ENCODE measurements at regions not wholly inside any gene's neighbourhood (a gene's known extent, or its start where the extent isn't known, plus 50 kb on each side); places are given as distances from the start of the nearest gene placed in this dataset.

- no peak for TF ChIP-seq ZNF274 (IDR thresholded peaks at IDR 0.05; ENCODE audit: low read depth, low read length)
- no peak for TF ChIP-seq YY1 (IDR thresholded peaks at IDR 0.05; ENCODE audit: insufficient read depth, insufficient read length)
- no peak for TF ChIP-seq SUZ12 (IDR thresholded peaks at IDR 0.05; ENCODE audit: extremely low read depth, insufficient read depth, insufficient read length)
- H3K4me3 ChIP-seq (ENCODE audit: insufficient read length, low read depth), result no peak overlapping the region
- H3K27me3 ChIP-seq (ENCODE audit: insufficient read depth, insufficient read length), result no peaks in the 10 kb centered on the region
- no peaks in the 10 kb centered on the region for H3K36me3 ChIP-seq (ENCODE audit: insufficient read depth, insufficient read length, low read length)
- DNase-seq (ENCODE audit: low read depth, low spot score), result no peak
- H3K9me3 ChIP-seq (ENCODE audit: insufficient read depth, low read length), result no peaks in the 10 kb centered on the region; the same call in 1 of the 2 replicates
- H3K4me1 ChIP-seq (ENCODE audit: insufficient read depth, insufficient read length), result peaks cover 14% of the 10 kb centered on the region
- H3K9ac ChIP-seq (ENCODE audit: insufficient read length, low read depth), result no peak overlapping the region
Observed at GRCh38 chr12:111160350-111161241, 208.3 kb downstream of the PHETA1 start.

- no peak overlapping the region for H3K9ac ChIP-seq (ENCODE audit: insufficient read length, low read depth)
- peaks cover 21% of the 10 kb centered on the region for H3K4me1 ChIP-seq (ENCODE audit: insufficient read depth, insufficient read length)
- no peak for DNase-seq (ENCODE audit: low read depth, low spot score)
- no peaks in the 10 kb centered on the region for H3K9me3 ChIP-seq (ENCODE audit: insufficient read depth, low read length)
- no peaks in the 10 kb centered on the region for H3K27me3 ChIP-seq (ENCODE audit: insufficient read depth, insufficient read length)
- H3K36me3 ChIP-seq (ENCODE audit: insufficient read depth, insufficient read length, low read length), result no peaks in the 10 kb centered on the region
- H3K4me3 ChIP-seq (ENCODE audit: insufficient read length, low read depth), result no peak overlapping the region
- TF ChIP-seq YY1 (IDR thresholded peaks at IDR 0.05; ENCODE audit: insufficient read depth, insufficient read length) (no peak), SUZ12 (IDR thresholded peaks at IDR 0.05; ENCODE audit: extremely low read depth, insufficient read depth, insufficient read length) (no peak), ZNF274 (IDR thresholded peaks at IDR 0.05; ENCODE audit: low read depth, low read length) (no peak)
Observed at GRCh38 chr12:111158992-111159391, 209.9 kb downstream of the PHETA1 start.

GRCh38 chr12:111157486-111157885 is 211.4 kb downstream of the PHETA1 start:
- H3K9ac ChIP-seq (ENCODE audit: insufficient read length, low read depth), result no peak overlapping the region
- H3K36me3 ChIP-seq (ENCODE audit: insufficient read depth, insufficient read length, low read length), result no peaks in the 10 kb centered on the region
- no peak overlapping the region for H3K4me3 ChIP-seq (ENCODE audit: insufficient read length, low read depth)
- H3K27me3 ChIP-seq (ENCODE audit: insufficient read depth, insufficient read length), result no peaks in the 10 kb centered on the region
- H3K4me1 ChIP-seq (ENCODE audit: insufficient read depth, insufficient read length), result peaks cover 21% of the 10 kb centered on the region
- no peak for DNase-seq (ENCODE audit: low read depth, low spot score)
- TF ChIP-seq ZNF274 (IDR thresholded peaks at IDR 0.05; ENCODE audit: low read depth, low read length) (no peak), SUZ12 (IDR thresholded peaks at IDR 0.05; ENCODE audit: extremely low read depth, insufficient read depth, insufficient read length) (no peak), YY1 (IDR thresholded peaks at IDR 0.05; ENCODE audit: insufficient read depth, insufficient read length) (no peak)
- H3K9me3 ChIP-seq (ENCODE audit: insufficient read depth, low read length), result no peaks in the 10 kb centered on the region

- no peak overlapping the region for H3K9ac ChIP-seq (ENCODE audit: insufficient read length, low read depth)
- H3K4me1 ChIP-seq (ENCODE audit: insufficient read depth, insufficient read length), result peaks cover 21% of the 10 kb centered on the region
- H3K36me3 ChIP-seq (ENCODE audit: insufficient read depth, insufficient read length, low read length), result no peaks in the 10 kb centered on the region
- H3K9me3 ChIP-seq (ENCODE audit: insufficient read depth, low read length), result no peaks in the 10 kb centered on the region
- H3K4me3 ChIP-seq (ENCODE audit: insufficient read length, low read depth), result no peak overlapping the region
- DNase-seq (ENCODE audit: low read depth, low spot score), result no peak
- TF ChIP-seq ZNF274 (IDR thresholded peaks at IDR 0.05; ENCODE audit: low read depth, low read length), result no peak
- no peak for TF ChIP-seq YY1 (IDR thresholded peaks at IDR 0.05; ENCODE audit: insufficient read depth, insufficient read length)
- TF ChIP-seq SUZ12 (IDR thresholded peaks at IDR 0.05; ENCODE audit: extremely low read depth, insufficient read depth, insufficient read length), result no peak
- no peaks in the 10 kb centered on the region for H3K27me3 ChIP-seq (ENCODE audit: insufficient read depth, insufficient read length)
Observed at GRCh38 chr12:111156304-111156703, 212.6 kb downstream of the PHETA1 start.

- Histone ChIP-seq H3K4me3 (ENCODE audit: insufficient read length, low read depth) (no peak overlapping the region), H3K9ac (ENCODE audit: insufficient read length, low read depth) (no peak overlapping the region)
Observed at GRCh38 chr12:111155521-111155920, 213.4 kb downstream of the PHETA1 start.

GRCh38 chr12:111155020-111155419 is 213.9 kb downstream of the PHETA1 start:
- Histone ChIP-seq H3K4me3 (ENCODE audit: insufficient read length, low read depth) (no peak overlapping the region), H3K27me3 (ENCODE audit: insufficient read depth, insufficient read length) (no peaks in the 10 kb centered on the region), H3K9ac (ENCODE audit: insufficient read length, low read depth) (no peak overlapping the region), H3K4me1 (ENCODE audit: insufficient read depth, insufficient read length) (peaks cover 12% of the 10 kb centered on the region), H3K36me3 (ENCODE audit: insufficient read depth, insufficient read length, low read length) (no peaks in the 10 kb centered on the region), H3K9me3 (ENCODE audit: insufficient read depth, low read length) (no peaks in the 10 kb centered on the region)
- DNase-seq (ENCODE audit: low read depth, low spot score), result no peak
- no peak for TF ChIP-seq SUZ12 (IDR thresholded peaks at IDR 0.05; ENCODE audit: extremely low read depth, insufficient read depth, insufficient read length)

More at GRCh38 chr12:111155521-111155920, 213.4 kb downstream of the PHETA1 start:
- no peaks in the 10 kb centered on the region for H3K9me3 ChIP-seq (ENCODE audit: insufficient read depth, low read length)
- TF ChIP-seq YY1 (IDR thresholded peaks at IDR 0.05; ENCODE audit: insufficient read depth, insufficient read length) (no peak), SUZ12 (IDR thresholded peaks at IDR 0.05; ENCODE audit: extremely low read depth, insufficient read depth, insufficient read length) (no peak), ZNF274 (IDR thresholded peaks at IDR 0.05; ENCODE audit: low read depth, low read length) (no peak)
- no peaks in the 10 kb centered on the region for H3K27me3 ChIP-seq (ENCODE audit: insufficient read depth, insufficient read length)
- peaks cover 17% of the 10 kb centered on the region for H3K4me1 ChIP-seq (ENCODE audit: insufficient read depth, insufficient read length)
- DNase-seq (ENCODE audit: low read depth, low spot score), result no peak
- no peaks in the 10 kb centered on the region for H3K36me3 ChIP-seq (ENCODE audit: insufficient read depth, insufficient read length, low read length)

- no peak overlapping the region for H3K4me3 ChIP-seq (ENCODE audit: insufficient read length, low read depth)
- peaks cover 11% of the 10 kb centered on the region for H3K4me1 ChIP-seq (ENCODE audit: insufficient read depth, insufficient read length)
- H3K36me3 ChIP-seq (ENCODE audit: insufficient read depth, insufficient read length, low read length), result no peaks in the 10 kb centered on the region
- no peaks in the 10 kb centered on the region for H3K9me3 ChIP-seq (ENCODE audit: insufficient read depth, low read length)
- no peak overlapping the region for H3K9ac ChIP-seq (ENCODE audit: insufficient read length, low read depth)
- no peaks in the 10 kb centered on the region for H3K27me3 ChIP-seq (ENCODE audit: insufficient read depth, insufficient read length)
- TF ChIP-seq YY1 (IDR thresholded peaks at IDR 0.05; ENCODE audit: insufficient read depth, insufficient read length) (no peak), ZNF274 (IDR thresholded peaks at IDR 0.05; ENCODE audit: low read depth, low read length) (no peak), SUZ12 (IDR thresholded peaks at IDR 0.05; ENCODE audit: extremely low read depth, insufficient read depth, insufficient read length) (no peak)
- DNase-seq (ENCODE audit: low read depth, low spot score), result no peak
Observed at GRCh38 chr12:111154147-111154834, 214.6 kb downstream of the PHETA1 start.
